ENCODE measurements at regions not wholly inside any gene's neighbourhood (a gene's known extent, or its start where the extent isn't known, plus 50 kb on each side); places are given as distances from the start of the nearest gene placed in this dataset.
"Not testable (repeated sequence)": the region's sequence is repeated elsewhere in the genome, so short reads cannot be mapped to it uniquely, and the experiment has no call there.

- Histone ChIP-seq H3K27me3 (ENCODE audit: control insufficient read depth, insufficient read depth, low read length) (no peaks in the 10 kb centered on the region), H3K4me1 (ENCODE audit: control insufficient read depth, insufficient read depth, low read length) (no peaks in the 10 kb centered on the region)
Observed at GRCh38 chr9:22773501-22774220, 327.0 kb downstream of the DMRTA1 start.

GRCh38 chr9:22790329-22790728, 343.7 kb downstream of the DMRTA1 start:
- H3K4me3 ChIP-seq (ENCODE audit: low read length): no peak overlapping the region
- no peaks in the 10 kb centered on the region for H3K27me3 ChIP-seq (ENCODE audit: control insufficient read depth, insufficient read depth, low read length)
- no peak overlapping the region for H3K9ac ChIP-seq (ENCODE audit: low read length)
- no peaks in the 10 kb centered on the region for H3K4me1 ChIP-seq (ENCODE audit: control insufficient read depth, insufficient read depth, low read length)
- no peaks in the 10 kb centered on the region for H3K36me3 ChIP-seq (ENCODE audit: control insufficient read depth, insufficient read depth, low read length)
- no peak overlapping the region for H3K27ac ChIP-seq (ENCODE audit: low read depth, low read length)

More at GRCh38 chr9:22773501-22774220, 327.0 kb downstream of the DMRTA1 start:
- H3K27ac ChIP-seq (ENCODE audit: low read depth, low read length): no peak overlapping the region
- H3K36me3 ChIP-seq (ENCODE audit: control insufficient read depth, insufficient read depth, low read length): no peaks in the 10 kb centered on the region
- no peak overlapping the region for H3K4me3 ChIP-seq (ENCODE audit: low read length)
- H3K9ac ChIP-seq (ENCODE audit: low read length): no peak overlapping the region

GRCh38 chr9:22808876-22809275, 362.3 kb downstream of the DMRTA1 start:
- no peak overlapping the region for H3K27ac ChIP-seq (ENCODE audit: low read depth, low read length)
- no peaks in the 10 kb centered on the region for H3K4me1 ChIP-seq (ENCODE audit: control insufficient read depth, insufficient read depth, low read length)

GRCh38 chr9:22809371-22809770, 362.7 kb downstream of the DMRTA1 start:
- Histone ChIP-seq H3K36me3 (ENCODE audit: control insufficient read depth, insufficient read depth, low read length) (no peaks in the 10 kb centered on the region), H3K4me3 (ENCODE audit: low read length) (no peak overlapping the region), H3K27me3 (ENCODE audit: control insufficient read depth, insufficient read depth, low read length) (no peaks in the 10 kb centered on the region), H3K27ac (ENCODE audit: low read depth, low read length) (no peak overlapping the region), H3K4me1 (ENCODE audit: control insufficient read depth, insufficient read depth, low read length) (no peaks in the 10 kb centered on the region), H3K9ac (ENCODE audit: low read length) (no peak overlapping the region)

More at GRCh38 chr9:22808876-22809275, 362.3 kb downstream of the DMRTA1 start:
- no peaks in the 10 kb centered on the region for H3K36me3 ChIP-seq (ENCODE audit: control insufficient read depth, insufficient read depth, low read length)
- no peak overlapping the region for H3K9ac ChIP-seq (ENCODE audit: low read length)
- H3K27me3 ChIP-seq (ENCODE audit: control insufficient read depth, insufficient read depth, low read length): no peaks in the 10 kb centered on the region
- H3K4me3 ChIP-seq (ENCODE audit: low read length): no peak overlapping the region

GRCh38 chr9:22813529-22813928, 366.9 kb downstream of the DMRTA1 start:
- Histone ChIP-seq H3K9ac (ENCODE audit: low read length) (no peak overlapping the region), H3K4me1 (ENCODE audit: control insufficient read depth, insufficient read depth, low read length) (no peaks in the 10 kb centered on the region), H3K27ac (ENCODE audit: low read depth, low read length) (no peak overlapping the region), H3K27me3 (ENCODE audit: control insufficient read depth, insufficient read depth, low read length) (no peaks in the 10 kb centered on the region), H3K4me3 (ENCODE audit: low read length) (no peak overlapping the region), H3K36me3 (ENCODE audit: control insufficient read depth, insufficient read depth, low read length) (no peaks in the 10 kb centered on the region)

- H3K27ac ChIP-seq (ENCODE audit: low read depth, low read length): no peak overlapping the region
Observed at GRCh38 chr9:22815246-22815645, 368.6 kb downstream of the DMRTA1 start.

GRCh38 chr9:22817181-22817580, 370.6 kb downstream of the DMRTA1 start:
- Histone ChIP-seq H3K9ac (ENCODE audit: low read length) (no peak overlapping the region), H3K4me1 (ENCODE audit: control insufficient read depth, insufficient read depth, low read length) (no peaks in the 10 kb centered on the region), H3K4me3 (ENCODE audit: low read length) (no peak overlapping the region), H3K27ac (ENCODE audit: low read depth, low read length) (no peak overlapping the region), H3K36me3 (ENCODE audit: control insufficient read depth, insufficient read depth, low read length) (no peaks in the 10 kb centered on the region), H3K27me3 (ENCODE audit: control insufficient read depth, insufficient read depth, low read length) (no peaks in the 10 kb centered on the region)

More at GRCh38 chr9:22815246-22815645, 368.6 kb downstream of the DMRTA1 start:
- no peaks in the 10 kb centered on the region for H3K27me3 ChIP-seq (ENCODE audit: control insufficient read depth, insufficient read depth, low read length)
- no peaks in the 10 kb centered on the region for H3K4me1 ChIP-seq (ENCODE audit: control insufficient read depth, insufficient read depth, low read length)
- H3K9ac ChIP-seq (ENCODE audit: low read length): no peak overlapping the region
- H3K36me3 ChIP-seq (ENCODE audit: control insufficient read depth, insufficient read depth, low read length): no peaks in the 10 kb centered on the region
- H3K4me3 ChIP-seq (ENCODE audit: low read length): no peak overlapping the region

GRCh38 chr9:22829236-22829635, 382.6 kb downstream of the DMRTA1 start:
- Histone ChIP-seq H3K36me3 (ENCODE audit: control insufficient read depth, insufficient read depth, low read length) (no peaks in the 10 kb centered on the region), H3K4me1 (ENCODE audit: control insufficient read depth, insufficient read depth, low read length) (no peaks in the 10 kb centered on the region), H3K9ac (ENCODE audit: low read length) (no peak overlapping the region), H3K27me3 (ENCODE audit: control insufficient read depth, insufficient read depth, low read length) (no peaks in the 10 kb centered on the region), H3K27ac (ENCODE audit: low read depth, low read length) (no peak overlapping the region), H3K4me3 (ENCODE audit: low read length) (no peak overlapping the region)

- Histone ChIP-seq H3K9ac (ENCODE audit: low read length) (no peak overlapping the region), H3K36me3 (ENCODE audit: control insufficient read depth, insufficient read depth, low read length) (no peaks in the 10 kb centered on the region), H3K4me1 (ENCODE audit: control insufficient read depth, insufficient read depth, low read length) (no peaks in the 10 kb centered on the region), H3K4me3 (ENCODE audit: low read length) (no peak overlapping the region), H3K27me3 (ENCODE audit: control insufficient read depth, insufficient read depth, low read length) (no peaks in the 10 kb centered on the region), H3K27ac (ENCODE audit: low read depth, low read length) (no peak overlapping the region)
Observed at GRCh38 chr9:22838266-22838665, 391.6 kb downstream of the DMRTA1 start.

- Histone ChIP-seq H3K36me3 (ENCODE audit: control insufficient read depth, insufficient read depth, low read length) (no peaks in the 10 kb centered on the region), H3K9ac (ENCODE audit: low read length) (no peak overlapping the region), H3K4me3 (ENCODE audit: low read length) (no peak overlapping the region), H3K27me3 (ENCODE audit: control insufficient read depth, insufficient read depth, low read length) (no peaks in the 10 kb centered on the region), H3K27ac (ENCODE audit: low read depth, low read length) (no peak overlapping the region), H3K4me1 (ENCODE audit: control insufficient read depth, insufficient read depth, low read length) (no peaks in the 10 kb centered on the region)
Observed at GRCh38 chr9:22840641-22841040, 394.0 kb downstream of the DMRTA1 start.

- H3K27ac ChIP-seq (ENCODE audit: low read depth, low read length); H3K36me3 ChIP-seq (ENCODE audit: control insufficient read depth, insufficient read depth, low read length); H3K4me1 ChIP-seq (ENCODE audit: control insufficient read depth, insufficient read depth, low read length); H3K9ac ChIP-seq (ENCODE audit: low read length); H3K4me3 ChIP-seq (ENCODE audit: low read length); H3K27me3 ChIP-seq (ENCODE audit: control insufficient read depth, insufficient read depth, low read length): not testable (repeated sequence)
Observed at GRCh38 chr9:22845243-22845642, 398.6 kb downstream of the DMRTA1 start.

- Histone ChIP-seq H3K27ac (ENCODE audit: low read depth, low read length) (no peak overlapping the region), H3K36me3 (ENCODE audit: control insufficient read depth, insufficient read depth, low read length) (no peaks in the 10 kb centered on the region), H3K4me1 (ENCODE audit: control insufficient read depth, insufficient read depth, low read length) (no peaks in the 10 kb centered on the region)
Observed at GRCh38 chr9:22855980-22856379, 409.4 kb downstream of the DMRTA1 start.

GRCh38 chr9:22857316-22857715, 410.7 kb downstream of the DMRTA1 start:
- no peaks in the 10 kb centered on the region for H3K4me1 ChIP-seq (ENCODE audit: control insufficient read depth, insufficient read depth, low read length)
- no peak overlapping the region for H3K27ac ChIP-seq (ENCODE audit: low read depth, low read length)
- H3K4me3 ChIP-seq (ENCODE audit: low read length): no peak overlapping the region
- H3K9ac ChIP-seq (ENCODE audit: low read length): no peak overlapping the region
- no peaks in the 10 kb centered on the region for H3K27me3 ChIP-seq (ENCODE audit: control insufficient read depth, insufficient read depth, low read length)
- no peaks in the 10 kb centered on the region for H3K36me3 ChIP-seq (ENCODE audit: control insufficient read depth, insufficient read depth, low read length)

More at GRCh38 chr9:22855980-22856379, 409.4 kb downstream of the DMRTA1 start:
- Histone ChIP-seq H3K9ac (ENCODE audit: low read length) (no peak overlapping the region), H3K27me3 (ENCODE audit: control insufficient read depth, insufficient read depth, low read length) (no peaks in the 10 kb centered on the region), H3K4me3 (ENCODE audit: low read length) (no peak overlapping the region)
